ENCODE measurements at regions not wholly inside any gene's neighbourhood (a gene's known extent, or its start where the extent isn't known, plus 50 kb on each side); places are given as distances from the start of the nearest gene placed in this dataset.
"Not testable (repeated sequence)": the region's sequence is repeated elsewhere in the genome, so short reads cannot be mapped to it uniquely, and the experiment has no call there.

- H3K4me3 Mint-ChIP-seq, result no peak overlapping the region
- no peak for DNase-seq (ENCODE audit: low read depth, low spot score)
- peaks cover 4% of the 10 kb centered on the region for H3K9me3 Mint-ChIP-seq
- no peaks in the 10 kb centered on the region for H3K4me1 Mint-ChIP-seq
- H3K36me3 Mint-ChIP-seq (ENCODE audit: low read depth), result peaks cover 4% of the 10 kb centered on the region
- TF ChIP-seq CTCF (conservative IDR thresholded peaks at IDR 0.05), result no peak
- peaks cover 3% of the 10 kb centered on the region for H3K27me3 Mint-ChIP-seq (ENCODE audit: low read depth)
- no peak overlapping the region for H3K27ac Mint-ChIP-seq (ENCODE audit: unreplicated experiment)
Observed at GRCh38 chr3:35114686-35115085, 524.6 kb upstream of the ARPP21 start.

GRCh38 chr3:35120026-35120425, 519.3 kb upstream of the ARPP21 start:
- H3K27ac Mint-ChIP-seq (ENCODE audit: unreplicated experiment), result no peak overlapping the region
- no peaks in the 10 kb centered on the region for H3K9me3 Mint-ChIP-seq

GRCh38 chr3:35137612-35138011, 501.7 kb upstream of the ARPP21 start:
- no peak for TF ChIP-seq CTCF (conservative IDR thresholded peaks at IDR 0.05)
- Mint-ChIP-seq H3K27ac (ENCODE audit: unreplicated experiment) (no peak overlapping the region), H3K36me3 (ENCODE audit: low read depth) (no peaks in the 10 kb centered on the region), H3K9me3 (peaks cover 4% of the 10 kb centered on the region), H3K27me3 (ENCODE audit: low read depth) (no peaks in the 10 kb centered on the region), H3K4me1 (no peaks in the 10 kb centered on the region), H3K4me3 (no peak overlapping the region)
- no peak for DNase-seq (ENCODE audit: low read depth, low spot score)

More at GRCh38 chr3:35120026-35120425, 519.3 kb upstream of the ARPP21 start:
- no peaks in the 10 kb centered on the region for H3K27me3 Mint-ChIP-seq (ENCODE audit: low read depth)
- H3K4me3 Mint-ChIP-seq, result no peak overlapping the region
- TF ChIP-seq CTCF (conservative IDR thresholded peaks at IDR 0.05), result no peak
- H3K36me3 Mint-ChIP-seq (ENCODE audit: low read depth), result no peaks in the 10 kb centered on the region
- DNase-seq (ENCODE audit: low read depth, low spot score), result no peak
- H3K4me1 Mint-ChIP-seq, result no peaks in the 10 kb centered on the region

- no peaks in the 10 kb centered on the region for H3K4me1 Mint-ChIP-seq
- H3K27ac Mint-ChIP-seq (ENCODE audit: unreplicated experiment), result no peak overlapping the region
- no peak for DNase-seq (ENCODE audit: low read depth, low spot score)
- H3K27me3 Mint-ChIP-seq (ENCODE audit: low read depth), result no peaks in the 10 kb centered on the region
- peaks cover 4% of the 10 kb centered on the region for H3K9me3 Mint-ChIP-seq
- TF ChIP-seq CTCF (conservative IDR thresholded peaks at IDR 0.05), result no peak
- no peak overlapping the region for H3K4me3 Mint-ChIP-seq
- H3K36me3 Mint-ChIP-seq (ENCODE audit: low read depth), result no peaks in the 10 kb centered on the region
Observed at GRCh38 chr3:35141406-35141805, 497.9 kb upstream of the ARPP21 start.

- DNase-seq (ENCODE audit: low read depth, low spot score), result no peak
- H3K9me3 Mint-ChIP-seq, result peaks cover 4% of the 10 kb centered on the region
- H3K4me1 Mint-ChIP-seq, result peaks cover 8% of the 10 kb centered on the region
- H3K27ac Mint-ChIP-seq (ENCODE audit: unreplicated experiment), result no peak overlapping the region
- no peaks in the 10 kb centered on the region for H3K36me3 Mint-ChIP-seq (ENCODE audit: low read depth)
- H3K27me3 Mint-ChIP-seq (ENCODE audit: low read depth), result no peaks in the 10 kb centered on the region
- no peak for TF ChIP-seq CTCF (conservative IDR thresholded peaks at IDR 0.05)
- H3K4me3 Mint-ChIP-seq, result no peak overlapping the region
Observed at GRCh38 chr3:35144011-35144410, 495.3 kb upstream of the ARPP21 start.

- not testable (repeated sequence) for H3K27ac Mint-ChIP-seq (ENCODE audit: unreplicated experiment); H3K9me3 Mint-ChIP-seq; H3K4me3 Mint-ChIP-seq; H3K36me3 Mint-ChIP-seq (ENCODE audit: low read depth); H3K4me1 Mint-ChIP-seq; H3K27me3 Mint-ChIP-seq (ENCODE audit: low read depth); DNase-seq (ENCODE audit: low read depth, low spot score)
Observed at GRCh38 chr3:35146256-35147035, 492.9 kb upstream of the ARPP21 start.
